Gastroesophageal sphincter (tissue), 3 donors: ENCODE measurements at regions not wholly inside any gene's neighbourhood (a gene's known extent, or its start where the extent isn't known, plus 50 kb on each side); places are given as distances from the start of the nearest gene placed in this dataset.

Source experiments
- CTCF ChIP-seq, 4 experiments: fragments of 200-600 bp in 2 of 4; fragments of 450-650 bp in 2 of 4; sonication (generic) in 1 of 4; IDR thresholded peaks; one replicate each; pipeline ENCODE4 v1.5.1; 2017 to 2019; ENCODE audit warnings: antibody characterized with exemption in 4 of 4, mild to moderate bottlenecking in 2 of 4, moderate library complexity in 2 of 4
- EP300 ChIP-seq: sonication (generic); formaldehyde crosslinking; IDR thresholded peaks from one replicate; pipeline ENCODE4 v1.6.1; 2017; ENCODE audit warnings: antibody characterized with exemption, mild to moderate bottlenecking
- POLR2A ChIP-seq, 2 donors: fragments of 450-650 bp; IDR thresholded peaks; one replicate each; pipeline ENCODE4 v1.6.1; 2017; ENCODE audit warnings: antibody characterized with exemption in 2 of 2, mild to moderate bottlenecking in 2 of 2, moderate library complexity in 1 of 2
- POLR2AphosphoS5 ChIP-seq: sonication (generic); formaldehyde crosslinking; IDR thresholded peaks from one replicate; pipeline ENCODE4 v1.6.1; 2017; ENCODE audit warnings: antibody characterized with exemption

- TF ChIP-seq CTCF (IDR thresholded peaks at IDR 0.05) (no peak), EP300 (no peak), POLR2A (IDR thresholded peaks at IDR 0.05) (no peak), POLR2AphosphoS5 (no peak)
Measured at GRCh38 chr4:11609751-11610150, 181.1 kb upstream of the HS3ST1 start.
